ENCODE measurements at regions not wholly inside any gene's neighbourhood (a gene's known extent, or its start where the extent isn't known, plus 50 kb on each side); places are given as distances from the start of the nearest gene placed in this dataset.

- DNase-seq, result no peak
These were observed 392.0 kb downstream of the ENC1 start for GRCh38 chr5:74248576-74248975.

- no peak for DNase-seq
These were observed 396.1 kb downstream of the ENC1 start for GRCh38 chr5:74244406-74244805.

- DNase-seq, result no peak
These were observed 396.9 kb downstream of the ENC1 start for GRCh38 chr5:74243634-74244033.

GRCh38 chr5:74242516-74242915 is 398.0 kb downstream of the ENC1 start:
- DNase-seq, result no peak

- no peak for DNase-seq
These were observed 398.8 kb downstream of the ENC1 start for GRCh38 chr5:74241751-74242140.

- no peak for DNase-seq
These were observed 399.5 kb downstream of the ENC1 start for GRCh38 chr5:74240783-74241750.

GRCh38 chr5:74239261-74239660 is 401.3 kb downstream of the ENC1 start:
- no peak for DNase-seq

- DNase-seq, result no peak
These were observed 402.9 kb downstream of the ENC1 start for GRCh38 chr5:74237571-74238145.

GRCh38 chr5:74235552-74235951 is 405.0 kb downstream of the ENC1 start:
- no peak for DNase-seq

GRCh38 chr5:74233571-74233970 is 407.0 kb downstream of the ENC1 start:
- DNase-seq, result no peak

- no peak for DNase-seq
These were observed 407.4 kb downstream of the ENC1 start for GRCh38 chr5:74233091-74233490.

- DNase-seq, result no peak
These were observed 408.3 kb downstream of the ENC1 start for GRCh38 chr5:74232276-74232675.

- no peak for DNase-seq
These were observed 408.8 kb downstream of the ENC1 start for GRCh38 chr5:74231697-74232096.

GRCh38 chr5:74226716-74227485 is 413.6 kb downstream of the ENC1 start:
- DNase-seq, result no peak

GRCh38 chr5:74225587-74225986 is 414.9 kb downstream of the ENC1 start:
- DNase-seq, result no peak

GRCh38 chr5:74224331-74224730 is 416.2 kb downstream of the ENC1 start:
- DNase-seq, result no peak

- DNase-seq, result no peak
These were observed 417.7 kb downstream of the ENC1 start for GRCh38 chr5:74222806-74223205.

- no peak for DNase-seq
These were observed 419.1 kb downstream of the ENC1 start for GRCh38 chr5:74221413-74221812.

- no peak for DNase-seq
These were observed 424.5 kb downstream of the ENC1 start for GRCh38 chr5:74216012-74216411.

- no peak for DNase-seq
These were observed 428.2 kb downstream of the ENC1 start for GRCh38 chr5:74212336-74212735.

- no peak for DNase-seq
These were observed 431.0 kb downstream of the ENC1 start for GRCh38 chr5:74209571-74209970.

- DNase-seq, result no peak
These were observed 433.7 kb downstream of the ENC1 start for GRCh38 chr5:74206579-74207550.

Data from activated effector memory CD4-positive, alpha-beta T cell treated with Interleukin-2 at 50 U/mL for 16 hours (primary cell).